Thyroid gland (tissue), 4 donors: ENCODE measurements at regions not wholly inside any gene's neighbourhood (a gene's known extent, or its start where the extent isn't known, plus 50 kb on each side); places are given as distances from the start of the nearest gene placed in this dataset.

ENCODE experiments used
- CTCF ChIP-seq, 6 experiments: fragments of 200-600 bp in 3 of 6; fragments of 450-650 bp in 3 of 6; sonication (generic) in 3 of 6; IDR thresholded peaks; one replicate each; pipeline ENCODE4 v1.5.1; 2016 to 2019; ENCODE audit warnings: antibody characterized with exemption in 6 of 6, mild to moderate bottlenecking in 2 of 6, inconsistent platforms in 1 of 6, moderate library complexity in 1 of 6
- POLR2A ChIP-seq, 2 donors: fragments of 450-650 bp; IDR thresholded peaks; one replicate each; pipeline ENCODE4 v1.6.1; 2017; ENCODE audit warnings: antibody characterized with exemption in 2 of 2, mild to moderate bottlenecking in 2 of 2, moderate library complexity in 1 of 2

- no peak for TF ChIP-seq CTCF (IDR thresholded peaks at IDR 0.05)
- TF ChIP-seq POLR2A (IDR thresholded peaks at IDR 0.05): no peak
These were observed 62.7 kb upstream of the SLC2A12 start for GRCh38 chr6:134114918-134115714.
